Heart right ventricle (tissue), 16 donors: ENCODE measurements at regions not wholly inside any gene's neighbourhood (a gene's known extent, or its start where the extent isn't known, plus 50 kb on each side); places are given as distances from the start of the nearest gene placed in this dataset.

Source experiments
- ATAC-seq, 8 donors: fragments of 200-7000 bp; cut with Tn5 transposase; one replicate each; pipeline ENCODE4 v1.9.1; 2020; ENCODE audit warnings: mild to moderate bottlenecking in 8 of 8, moderate library complexity in 8 of 8, moderate number of reproducible peaks in 1 of 8
- DNase-seq, 2 donors: peaks; one replicate each; pipeline ENCODE4 v3.0.0-alpha.2; 2020
- H3K27ac ChIP-seq, 10 donors: fragments of 200-600 bp; sonication (generic) in 2 of 10; one replicate each; pipeline versions ENCODE4 v1.5.0 to v1.8.0; 2020 to 2022; ENCODE audit warnings: mild to moderate bottlenecking in 3 of 10
- H3K27me3 ChIP-seq, 7 donors: fragments of 200-600 bp; one replicate each; pipeline ENCODE4 v1.8.0; 2021 to 2022; ENCODE audit warnings: mild to moderate bottlenecking in 2 of 7
- H3K36me3 ChIP-seq, 9 donors: fragments of 200-600 bp; sonication (generic) in 1 of 9; one replicate each; pipeline versions ENCODE4 v1.5.0 to v1.8.0; 2020 to 2022; ENCODE audit warnings: mild to moderate bottlenecking in 2 of 9
- H3K4me1 ChIP-seq, 9 donors: fragments of 200-600 bp; sonication (generic) in 1 of 9; one replicate each; pipeline versions ENCODE4 v1.5.0 to v1.8.0; 2020 to 2022; ENCODE audit warnings: mild to moderate bottlenecking in 4 of 9
- H3K4me3 ChIP-seq, 10 donors: fragments of 200-600 bp; sonication (generic) in 2 of 10; one replicate each; pipeline versions ENCODE4 v1.5.0 to v1.8.0; 2020 to 2022; ENCODE audit warnings: mild to moderate bottlenecking in 7 of 10, moderate library complexity in 2 of 10
- H3K9me3 ChIP-seq, 11 donors: fragments of 200-600 bp in 10 of 11; sonication (generic) in 2 of 11; one replicate each; pipeline versions ENCODE4 v1.5.0 to v1.8.0; 2013 to 2022; ENCODE audit warnings: mild to moderate bottlenecking in 2 of 11, control low read depth in 1 of 11, moderate library complexity in 1 of 11
- WGBS, 2 donors: extraction: QIAGEN DNeasy Blood & Tissue Kit; methylation state at CpG; one replicate each; pipeline ENCODE4 v1.1.7; 2013; ENCODE audit warnings: inconsistent platforms in 1 of 2; 5-methylcytosine and 5-hydroxymethylcytosine counted together
- intact Hi-C, 10 donors: fragments of 100-400 bp; cut with DNase I; formaldehyde crosslinking; loops; one replicate each; pipeline versions ENCODE4 v1.11.1 to v1.14.2; 2022
- TF ChIP-seq, protein P1 (sequence below), 9 donors: fragments of 200-600 bp; sonication (generic) in 2 of 9; IDR thresholded peaks; one replicate each; pipeline versions ENCODE4 v1.5.0 to v1.8.0; 2021 to 2022; ENCODE audit warnings: antibody characterized with exemption in 9 of 9, mild to moderate bottlenecking in 5 of 9, moderate library complexity in 1 of 9
- donor health status: Arrhythmogenic right ventricular cardiomyopathy.
- donor health status: ischemic (EF 13 %, LVEDD 7.1; RV severe dilation, severe dysfunction).
- donor health status: healthy with polysubstance abuse.
- donor health status: DM: no; HTN: yes; CAD: no.
- donor health status: DM: no; HTN: no; CAD: no.
- donor health status: ischemic (EF 25% LVEDD 6.9; RV normal size, moderate dysfunction).
- donor health status: ischemic (EF 25% LVEDD 5.7; RV mildly dilated, moderate dysfunction).
- donor health status: healthy.
- donor health status: DM: yes; HTN: yes; CAD: no.
- donor health status: Ischemic cardiomyopathy.
- donor health status: ischemic (EF 35%, LVEDD 5.7; RV mildly dilated, moderate dysfunction).
- donor health status: nonischemic (EF 11% LVEDD 7.7; RV severe dilation, severe dysfunction).
- donor health status: DM: yes; HTN: yes; CAD: no.
- donor health status: PGD.
- donor health status: ischemic (EF 29% LVEDD 5.4; RV normal size, mild dysfunction).
- donor health status: nonischemic (EF 23%, LVEDD 6.1; RV moderate dilation, normal function).

- Histone ChIP-seq H3K9me3 (peaks cover 0 to 37% (median 6%) of the 10 kb centered on the region in 11 donors), H3K4me1 (no peaks in the 10 kb centered on the region), H3K27me3 (no peaks in the 10 kb centered on the region), H3K27ac (no peak overlapping the region), H3K4me3 (no peak overlapping the region), H3K36me3 (no peaks in the 10 kb centered on the region)
- ATAC-seq (no peak), DNase-seq (no peak)
- 67 to 75% methylated on average over 1 of the region's 1 CpG for WGBS, 2 donors
- intact Hi-C loops, result no loop called here
- TF ChIP-seq, protein P1, sequence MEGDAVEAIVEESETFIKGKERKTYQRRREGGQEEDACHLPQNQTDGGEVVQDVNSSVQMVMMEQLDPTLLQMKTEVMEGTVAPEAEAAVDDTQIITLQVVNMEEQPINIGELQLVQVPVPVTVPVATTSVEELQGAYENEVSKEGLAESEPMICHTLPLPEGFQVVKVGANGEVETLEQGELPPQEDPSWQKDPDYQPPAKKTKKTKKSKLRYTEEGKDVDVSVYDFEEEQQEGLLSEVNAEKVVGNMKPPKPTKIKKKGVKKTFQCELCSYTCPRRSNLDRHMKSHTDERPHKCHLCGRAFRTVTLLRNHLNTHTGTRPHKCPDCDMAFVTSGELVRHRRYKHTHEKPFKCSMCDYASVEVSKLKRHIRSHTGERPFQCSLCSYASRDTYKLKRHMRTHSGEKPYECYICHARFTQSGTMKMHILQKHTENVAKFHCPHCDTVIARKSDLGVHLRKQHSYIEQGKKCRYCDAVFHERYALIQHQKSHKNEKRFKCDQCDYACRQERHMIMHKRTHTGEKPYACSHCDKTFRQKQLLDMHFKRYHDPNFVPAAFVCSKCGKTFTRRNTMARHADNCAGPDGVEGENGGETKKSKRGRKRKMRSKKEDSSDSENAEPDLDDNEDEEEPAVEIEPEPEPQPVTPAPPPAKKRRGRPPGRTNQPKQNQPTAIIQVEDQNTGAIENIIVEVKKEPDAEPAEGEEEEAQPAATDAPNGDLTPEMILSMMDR (IDR thresholded peaks at IDR 0.05), result no peak
These were observed 157.8 kb upstream of the SNX7 start for GRCh38 chr1:98503771-98504170.

- TF ChIP-seq, protein P1 (IDR thresholded peaks at IDR 0.05), result no peak
- no peaks in the 10 kb centered on the region for H3K27me3 ChIP-seq
- no peak overlapping the region for H3K4me3 ChIP-seq
- no peaks in the 10 kb centered on the region for H3K36me3 ChIP-seq
- H3K9me3 ChIP-seq, result peaks cover 0 to 32% (median 6%) of the 10 kb centered on the region in 11 donors
- H3K27ac ChIP-seq, result no peak overlapping the region
- H3K4me1 ChIP-seq, result no peaks in the 10 kb centered on the region
- no peak for ATAC-seq
- intact Hi-C loops, result no loop called here
- no peak for DNase-seq
These were observed 158.6 kb upstream of the SNX7 start for GRCh38 chr1:98502937-98503336.

GRCh38 chr1:98500324-98500723 is 161.2 kb upstream of the SNX7 start:
- TF ChIP-seq, protein P1 (IDR thresholded peaks at IDR 0.05), result no peak
- no peak for DNase-seq
- 81 to 82% methylated on average over 2 of the region's 2 CpGs for WGBS, 2 donors
- ATAC-seq, result no peak
- Histone ChIP-seq H3K4me1 (no peaks in the 10 kb centered on the region), H3K27me3 (no peaks in the 10 kb centered on the region), H3K36me3 (no peaks in the 10 kb centered on the region), H3K4me3 (no peak overlapping the region), H3K27ac (no peak overlapping the region), H3K9me3 (peaks cover 0 to 6% (median 0%) of the 10 kb centered on the region in 11 donors)
- intact Hi-C loops, result no loop called here

- H3K9me3 ChIP-seq, result no peaks in the 10 kb centered on the region
- no peaks in the 10 kb centered on the region for H3K27me3 ChIP-seq
- 67 to 78% methylated on average over 1 of the region's 1 CpG for WGBS, 2 donors
- H3K4me1 ChIP-seq, result no peaks in the 10 kb centered on the region
- no peak overlapping the region for H3K27ac ChIP-seq
- no peaks in the 10 kb centered on the region for H3K36me3 ChIP-seq
- DNase-seq (no peak), ATAC-seq (no peak)
- intact Hi-C loops, result no loop called here
- TF ChIP-seq, protein P1 (IDR thresholded peaks at IDR 0.05), result no peak
- H3K4me3 ChIP-seq, result no peak overlapping the region
These were observed 162.9 kb upstream of the SNX7 start for GRCh38 chr1:98498651-98499050.

GRCh38 chr1:98497497-98497896 is 164.0 kb upstream of the SNX7 start:
- Histone ChIP-seq H3K9me3 (no peaks in the 10 kb centered on the region), H3K4me3 (no peak overlapping the region), H3K36me3 (no peaks in the 10 kb centered on the region), H3K4me1 (no peaks in the 10 kb centered on the region), H3K27me3 (no peaks in the 10 kb centered on the region), H3K27ac (no peak overlapping the region)
- intact Hi-C loops, result no loop called here
- 70 to 76% methylated on average over 2 of the region's 2 CpGs for WGBS, 2 donors
- TF ChIP-seq, protein P1 (IDR thresholded peaks at IDR 0.05), result no peak
- no peak for ATAC-seq
- DNase-seq, result no peak
